Nephron progenitor cell (in vitro differentiated cells): ENCODE measurements at regions not wholly inside any gene's neighbourhood (a gene's known extent, or its start where the extent isn't known, plus 50 kb on each side); places are given as distances from the start of the nearest gene placed in this dataset.

Experiments
- DNase-seq: peaks from one replicate; pipeline ENCODE4 v3.0.0; 2021
- H3K27ac Mint-ChIP-seq: 2 replicates; pipeline ENCODE4 v1.8.0; 2021; ENCODE audit warnings: mild to moderate bottlenecking, moderate library complexity, mixed read lengths
- H3K27me3 Mint-ChIP-seq: 2 replicates; pipeline ENCODE4 v1.8.0; 2021; ENCODE audit warnings: mild to moderate bottlenecking, low read depth, mixed read lengths; ENCODE audit not compliant: poor library complexity
- H3K36me3 Mint-ChIP-seq: 2 replicates; pipeline ENCODE4 v1.8.0; 2021; ENCODE audit warnings: low read depth, mixed read lengths
- H3K4me1 Mint-ChIP-seq: 2 replicates; pipeline ENCODE4 v1.8.0; 2021; ENCODE audit warnings: mixed read lengths
- H3K4me3 Mint-ChIP-seq: 2 replicates; pipeline ENCODE4 v1.8.0; 2021; ENCODE audit warnings: mild to moderate bottlenecking, moderate library complexity, mixed read lengths
- H3K9me3 Mint-ChIP-seq: 2 replicates; pipeline ENCODE4 v1.8.0; 2021; ENCODE audit warnings: mild to moderate bottlenecking, moderate library complexity, mixed read lengths
- TF ChIP-seq, protein P1 (sequence below): fragments of 200-600 bp; sonication (generic); IDR thresholded peaks from 2 replicates; pipeline ENCODE4 v1.5.0; 2021; ENCODE audit warnings: antibody characterized with exemption

DNA sequence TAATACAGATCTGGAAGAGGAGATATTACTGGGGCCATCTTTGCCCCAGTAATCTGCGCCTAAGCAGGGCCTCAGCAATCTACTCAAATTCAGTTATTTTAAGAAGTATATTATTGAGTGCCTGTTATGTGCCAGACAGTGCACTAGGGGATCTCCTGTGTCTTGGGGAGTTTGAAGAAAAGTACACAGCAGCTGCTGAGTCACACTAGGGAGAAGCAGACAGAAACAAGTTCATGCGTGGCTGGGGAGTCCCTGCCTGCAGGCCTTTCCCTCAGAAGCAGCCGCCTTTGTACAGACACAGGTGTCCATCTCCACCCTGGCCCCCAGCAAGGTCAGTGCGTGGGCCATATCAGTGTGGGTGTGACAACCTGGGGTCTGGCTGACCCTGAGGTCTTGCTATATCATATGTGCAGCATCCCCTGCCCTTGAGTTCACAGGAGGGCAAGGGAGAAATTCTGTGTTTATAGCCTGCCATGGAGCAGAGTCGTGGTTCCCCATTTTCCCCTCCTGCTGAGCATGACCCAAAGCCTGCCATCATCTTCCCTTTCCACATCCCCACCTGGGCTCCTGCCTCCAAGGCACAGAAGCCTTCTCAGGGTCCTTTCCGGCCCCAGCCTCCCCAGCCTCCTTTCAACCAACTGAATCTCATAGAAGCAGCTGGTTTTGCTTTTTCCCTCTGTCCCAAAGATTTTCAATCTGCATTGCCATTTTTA, 229.9 kb upstream of the SDK2 start:
- no peak for DNase-seq
- Mint-ChIP-seq H3K27me3 (peaks cover 36% of the 10 kb centered on the region), H3K36me3 (no peaks in the 10 kb centered on the region), H3K4me1 (peaks cover 24% of the 10 kb centered on the region), H3K9me3 (no peaks in the 10 kb centered on the region), H3K4me3 (no peak overlapping the region), H3K27ac (no peak overlapping the region)
- TF ChIP-seq, protein P1, sequence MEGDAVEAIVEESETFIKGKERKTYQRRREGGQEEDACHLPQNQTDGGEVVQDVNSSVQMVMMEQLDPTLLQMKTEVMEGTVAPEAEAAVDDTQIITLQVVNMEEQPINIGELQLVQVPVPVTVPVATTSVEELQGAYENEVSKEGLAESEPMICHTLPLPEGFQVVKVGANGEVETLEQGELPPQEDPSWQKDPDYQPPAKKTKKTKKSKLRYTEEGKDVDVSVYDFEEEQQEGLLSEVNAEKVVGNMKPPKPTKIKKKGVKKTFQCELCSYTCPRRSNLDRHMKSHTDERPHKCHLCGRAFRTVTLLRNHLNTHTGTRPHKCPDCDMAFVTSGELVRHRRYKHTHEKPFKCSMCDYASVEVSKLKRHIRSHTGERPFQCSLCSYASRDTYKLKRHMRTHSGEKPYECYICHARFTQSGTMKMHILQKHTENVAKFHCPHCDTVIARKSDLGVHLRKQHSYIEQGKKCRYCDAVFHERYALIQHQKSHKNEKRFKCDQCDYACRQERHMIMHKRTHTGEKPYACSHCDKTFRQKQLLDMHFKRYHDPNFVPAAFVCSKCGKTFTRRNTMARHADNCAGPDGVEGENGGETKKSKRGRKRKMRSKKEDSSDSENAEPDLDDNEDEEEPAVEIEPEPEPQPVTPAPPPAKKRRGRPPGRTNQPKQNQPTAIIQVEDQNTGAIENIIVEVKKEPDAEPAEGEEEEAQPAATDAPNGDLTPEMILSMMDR, result no peak

DNA sequence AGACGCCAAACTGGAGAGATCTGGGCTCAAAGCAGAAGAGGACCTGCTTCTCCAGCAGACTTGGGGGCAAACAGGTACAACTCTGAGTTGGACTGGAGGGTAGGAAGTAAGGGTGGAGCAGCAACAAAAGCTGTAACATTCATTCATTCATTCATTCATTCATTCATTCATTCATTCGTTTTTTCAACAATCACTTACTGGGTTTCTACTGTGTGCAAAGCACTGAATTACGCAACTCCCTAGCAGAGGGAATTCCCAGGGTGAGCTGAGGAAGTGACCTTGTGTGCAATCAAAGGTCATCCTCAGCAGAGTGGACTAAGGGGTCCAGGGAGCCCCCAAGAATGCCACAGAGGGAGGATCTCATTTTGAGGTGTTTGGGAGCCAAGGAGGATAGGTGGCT, 231.1 kb upstream of the SDK2 start:
- Mint-ChIP-seq H3K4me1 (peaks cover 24% of the 10 kb centered on the region), H3K36me3 (no peaks in the 10 kb centered on the region), H3K27ac (no peak overlapping the region), H3K9me3 (no peaks in the 10 kb centered on the region), H3K4me3 (no peak overlapping the region), H3K27me3 (peaks cover 36% of the 10 kb centered on the region)
- no peak for DNase-seq
- TF ChIP-seq, protein P1, result no peak

- Mint-ChIP-seq H3K27me3 (peaks cover 33% of the 10 kb centered on the region), H3K36me3 (no peaks in the 10 kb centered on the region), H3K4me3 (no peak overlapping the region), H3K4me1 (peaks cover 24% of the 10 kb centered on the region), H3K9me3 (no peaks in the 10 kb centered on the region), H3K27ac (no peak overlapping the region)
- TF ChIP-seq, protein P1, result no peak
- no peak for DNase-seq
These were observed 233.7 kb upstream of the SDK2 start for GRCh38 chr17:73877962-73878361.

DNA sequence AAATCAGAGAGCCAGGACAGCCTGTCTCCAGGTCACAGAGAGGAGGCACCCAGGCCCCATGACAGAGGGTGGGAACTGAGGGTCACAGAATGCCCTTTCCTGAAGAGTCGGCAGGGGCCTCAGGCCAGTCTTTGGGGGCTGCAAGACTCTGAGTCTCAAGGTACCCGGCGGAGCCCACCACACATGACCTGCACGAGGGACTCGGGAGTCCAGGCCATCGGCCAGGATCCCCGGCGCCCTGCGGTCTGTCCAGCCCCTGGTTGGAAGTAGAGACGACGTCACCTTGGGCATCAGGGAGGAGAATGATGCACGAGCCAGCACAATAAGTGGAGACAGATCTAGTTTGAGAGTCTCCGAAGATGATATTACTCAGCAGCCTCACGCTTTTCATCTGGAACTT, 234.7 kb upstream of the SDK2 start:
- peaks cover 34% of the 10 kb centered on the region for H3K27me3 Mint-ChIP-seq
- no peak for DNase-seq
- no peak overlapping the region for H3K4me3 Mint-ChIP-seq
- no peaks in the 10 kb centered on the region for H3K36me3 Mint-ChIP-seq
- TF ChIP-seq, protein P1, result no peak
- peaks cover 24% of the 10 kb centered on the region for H3K4me1 Mint-ChIP-seq
- no peak overlapping the region for H3K27ac Mint-ChIP-seq
- H3K9me3 Mint-ChIP-seq, result no peaks in the 10 kb centered on the region

- Mint-ChIP-seq H3K4me1 (peaks cover 19% of the 10 kb centered on the region), H3K27me3 (peaks cover 35% of the 10 kb centered on the region), H3K36me3 (no peaks in the 10 kb centered on the region), H3K27ac (no peak overlapping the region), H3K9me3 (no peaks in the 10 kb centered on the region), H3K4me3 (no peak overlapping the region)
- DNase-seq, result no peak
- TF ChIP-seq, protein P1, result no peak
These were observed 235.7 kb upstream of the SDK2 start for GRCh38 chr17:73879987-73880386.

- TF ChIP-seq, protein P1, result no peak
- Mint-ChIP-seq H3K4me3 (no peak overlapping the region), H3K27ac (no peak overlapping the region), H3K27me3 (peaks cover 35% of the 10 kb centered on the region), H3K36me3 (no peaks in the 10 kb centered on the region), H3K9me3 (no peaks in the 10 kb centered on the region), H3K4me1 (no peaks in the 10 kb centered on the region)
- DNase-seq, result no peak
These were observed 238.3 kb upstream of the SDK2 start for GRCh38 chr17:73882590-73882989.
